OCI-LY3 (cell line): ENCODE measurements at regions not wholly inside any gene's neighbourhood (a gene's known extent, or its start where the extent isn't known, plus 50 kb on each side); places are given as distances from the start of the nearest gene placed in this dataset.

Experiments
- CTCF ChIP-seq: fragments of 200-600, 300-600 bp; sonication (generic); IDR thresholded peaks from 2 replicates; pipeline ENCODE4 v1.5.1; 2014; ENCODE audit warnings: antibody characterized with exemption, low read length, low read depth
- EZH2phosphoT487 ChIP-seq: fragments of 200-600 bp; shearing (Covaris generic); IDR thresholded peaks from 2 replicates; pipeline ENCODE4 v1.6.1; 2018; ENCODE audit warnings: antibody characterized with exemption, mixed run types, low read depth

- TF ChIP-seq CTCF, result no peak
- TF ChIP-seq EZH2phosphoT487, result no peak
Measured at GRCh38 chr5:168188182-168188581, 103.3 kb upstream of the WWC1 start.
